A549 (cell line): ENCODE measurements at regions not wholly inside any gene's neighbourhood (a gene's known extent, or its start where the extent isn't known, plus 50 kb on each side); places are given as distances from the start of the nearest gene placed in this dataset.

Source experiments
- ATAC-seq, 2 experiments: fragments of 200-7000 bp in 1 of 2; fragments of >200 bp in 1 of 2; cut with Nextera tagmentation in 1 of 2; cut with Tn5 transposase in 1 of 2; 3 replicates each; pipeline versions ENCODE4 v1.8.0 to v1.9.1; 2018 to 2020; ENCODE audit warnings: mild to moderate bottlenecking in 1 of 2, moderate library complexity in 1 of 2
- CTCF ChIA-PET: fragments of 300-600 bp; sonication (Branson Sonifier 250); formaldehyde crosslinking; extraction: SDS; loops from one replicate; lab custom pipeline; 2021; ENCODE audit warnings: antibody characterized with exemption, inconsistent platforms; lab: Yijun Ruan, JAX
- POLR2A ChIA-PET: fragments of 350-600 bp; formaldehyde crosslinking; extraction: SDS; loops from one replicate; lab custom pipeline; 2021; ENCODE audit warnings: antibody characterized with exemption, inconsistent platforms; lab: Yijun Ruan, JAX
- DNase-seq, 2 experiments: peaks; one replicate each; pipeline versions ENCODE4 v3.0.0 to v3.0.0-alpha.2; 2011 to 2016; ENCODE audit warnings: low read depth in 1 of 2, low spot score in 1 of 2
- FAIRE-seq: peaks from 2 replicates; lab custom pipeline; 2011; peaks lifted over from hg19 to GRCh38; lab: Jason Lieb, UNC
- H3K27ac ChIP-seq, 2 experiments: fragments of >200 bp; sonication (Bioruptor Twin); formaldehyde crosslinking; 3 replicates each; pipeline ENCODE4 v1.5.1; 2016 to 2017
- H3K4me1 ChIP-seq: fragments of >200 bp; sonication (Bioruptor Twin); formaldehyde crosslinking; 3 replicates; pipeline ENCODE4 v1.6.1; 2016
- H3K4me2 ChIP-seq: fragments of >200 bp; sonication (Bioruptor Twin); formaldehyde crosslinking; 3 replicates; pipeline ENCODE4 v1.6.1; 2016
- H3K4me3 ChIP-seq: fragments of >200 bp; sonication (Bioruptor Twin); formaldehyde crosslinking; 3 replicates; pipeline ENCODE4 v1.5.1; 2016
- H3K9me3 ChIP-seq: fragments of >200 bp; sonication (Bioruptor Twin); formaldehyde crosslinking; 3 replicates; pipeline ENCODE4 v1.6.1; 2016
- BHLHE40 ChIP-seq: IDR thresholded peaks from 2 replicates; pipeline ENCODE4 v1.6.1; 2012; ENCODE audit warnings: low read depth, low read length, inconsistent platforms
- CHD4 ChIP-seq: fragments of 200-600 bp; sonication (generic); IDR thresholded peaks from 2 replicates; pipeline ENCODE4 v1.6.1; 2016; ENCODE audit warnings: antibody characterized with exemption, mild to moderate bottlenecking, borderline replicate concordance
- EHF ChIP-seq: fragments of 250-450 bp; sonication (Bioruptor Pico); IDR thresholded peaks from 2 replicates; pipeline ENCODE4 v1.5.0; 2020; ENCODE audit warnings: mild to moderate bottlenecking
- ESRRA ChIP-seq: fragments of 150-350 bp; IDR thresholded peaks from 2 replicates; pipeline ENCODE4 v1.6.1; 2014; ENCODE audit warnings: mild to moderate bottlenecking, low read length, borderline replicate concordance
- FOSL2 ChIP-seq, 2 experiments: fragments of 450-650 bp in 1 of 2; fragments of >200 bp in 1 of 2; sonication (Bioruptor Twin) in 1 of 2; formaldehyde crosslinking; IDR thresholded peaks; 2 replicates each; pipeline versions ENCODE4 v1.5.0 to v1.6.1; 2016 to 2020; ENCODE audit warnings: mild to moderate bottlenecking in 1 of 2, moderate library complexity in 1 of 2
- FOXS1 ChIP-seq: fragments of 250-450 bp; sonication (Bioruptor Pico); IDR thresholded peaks from 2 replicates; pipeline ENCODE4 v1.5.0; 2020; ENCODE audit warnings: mild to moderate bottlenecking, moderate library complexity
- GATA3 ChIP-seq: IDR thresholded peaks from 2 replicates; pipeline ENCODE4 v1.6.1; 2012; ENCODE audit warnings: borderline replicate concordance
- HDAC2 ChIP-seq: fragments of 200-600 bp; sonication (generic); IDR thresholded peaks from 2 replicates; pipeline ENCODE4 v1.6.1; 2016
- JUN ChIP-seq, 2 experiments: fragments of >200 bp; sonication (Bioruptor Twin); formaldehyde crosslinking; IDR thresholded peaks; 2 replicates in 1 of 2; 3 replicates in 1 of 2; pipeline ENCODE4 v1.6.1; 2016 to 2017
- JUNB ChIP-seq: fragments of >200 bp; sonication (Bioruptor Twin); formaldehyde crosslinking; IDR thresholded peaks from 2 replicates; pipeline ENCODE4 v1.6.1; 2016
- KDM1A ChIP-seq: fragments of 200-600 bp; sonication (generic); IDR thresholded peaks from 2 replicates; pipeline ENCODE4 v1.6.1; 2016; ENCODE audit warnings: low read depth, mild to moderate bottlenecking
- MYC ChIP-seq: IDR thresholded peaks from 2 replicates; pipeline ENCODE4 v1.6.1; 2012; ENCODE audit warnings: mild to moderate bottlenecking, inconsistent platforms, low read length, improper control_type of control experiment, borderline replicate concordance
- NFE2L2 ChIP-seq: fragments of 150-350 bp; conservative IDR thresholded peaks from 2 replicates; pipeline ENCODE4 v1.6.1; 2014; ENCODE audit warnings: low read length
- NPAS2 ChIP-seq: fragments of 250-450 bp; sonication (Bioruptor Pico); IDR thresholded peaks from 2 replicates; pipeline ENCODE4 v1.8.0; 2022; ENCODE audit warnings: mild to moderate bottlenecking, moderate library complexity, borderline replicate concordance
- NR3C1 ChIP-seq: fragments of >200 bp; sonication (Bioruptor Twin); formaldehyde crosslinking; IDR thresholded peaks from 3 replicates; pipeline ENCODE4 v1.6.1; 2017
- PBX3 ChIP-seq: IDR thresholded peaks from 2 replicates; pipeline ENCODE4 v1.6.1; 2012
- RAD21 ChIP-seq, 2 experiments: fragments of >200 bp in 1 of 2; sonication (Bioruptor Twin) in 1 of 2; formaldehyde crosslinking in 1 of 2; IDR thresholded peaks in 1 of 2; conservative IDR thresholded peaks in 1 of 2; 2 replicates in 1 of 2; 3 replicates in 1 of 2; pipeline ENCODE4 v1.6.1; 2012 to 2018; ENCODE audit warnings: inconsistent platforms in 1 of 2
- RCOR1 ChIP-seq: fragments of 150-350 bp; IDR thresholded peaks from 2 replicates; pipeline ENCODE4 v1.6.1; 2014; ENCODE audit warnings: antibody characterized with exemption, low read length, low read depth
- REST ChIP-seq: fragments of 200-600 bp; sonication (generic); IDR thresholded peaks from 2 replicates; pipeline ENCODE4 v1.6.1; 2016; ENCODE audit warnings: antibody characterized with exemption, mild to moderate bottlenecking, moderate library complexity
- RNF2 ChIP-seq: fragments of 200-600 bp; sonication (generic); IDR thresholded peaks from 2 replicates; pipeline ENCODE4 v1.6.1; 2016; ENCODE audit warnings: low read depth, mild to moderate bottlenecking, antibody characterized with exemption, moderate library complexity, borderline replicate concordance
- TP53 ChIP-seq: fragments of 250-450 bp; sonication (Bioruptor Pico); IDR thresholded peaks from 2 replicates; pipeline ENCODE4 v1.5.0; 2021; ENCODE audit warnings: mild to moderate bottlenecking, moderate library complexity
- ZFP36 ChIP-seq: fragments of 450-650 bp; IDR thresholded peaks from 2 replicates; pipeline ENCODE4 v1.6.1; 2014; ENCODE audit warnings: borderline replicate concordance; ENCODE audit not compliant: partially characterized antibody
- ZNF302 ChIP-seq: fragments of 250-450 bp; sonication (Bioruptor Pico); IDR thresholded peaks from 2 replicates; pipeline ENCODE4 v1.9.0; 2021; ENCODE audit warnings: inconsistent platforms, mild to moderate bottlenecking, moderate library complexity
- ZSCAN20 ChIP-seq: fragments of 250-450 bp; sonication (Bioruptor Pico); IDR thresholded peaks from 2 replicates; pipeline ENCODE4 v1.8.0; 2022; ENCODE audit warnings: mild to moderate bottlenecking, moderate library complexity
- WGBS: methylation state at CpG from one replicate; pipeline ENCODE4 v1.1.6; 2017; ENCODE audit errors: missing lambda C conversion rate; 5-methylcytosine and 5-hydroxymethylcytosine counted together
- TF ChIP-seq, protein P1 (sequence below): IDR thresholded peaks from 2 replicates; pipeline ENCODE4 v1.6.1; 2012; ENCODE audit warnings: low read depth, borderline replicate concordance
- TF ChIP-seq, protein P2 (sequence below): fragments of >200 bp; sonication (Bioruptor Twin); formaldehyde crosslinking; IDR thresholded peaks from 2 replicates; pipeline ENCODE4 v1.6.1; 2016

DNA sequence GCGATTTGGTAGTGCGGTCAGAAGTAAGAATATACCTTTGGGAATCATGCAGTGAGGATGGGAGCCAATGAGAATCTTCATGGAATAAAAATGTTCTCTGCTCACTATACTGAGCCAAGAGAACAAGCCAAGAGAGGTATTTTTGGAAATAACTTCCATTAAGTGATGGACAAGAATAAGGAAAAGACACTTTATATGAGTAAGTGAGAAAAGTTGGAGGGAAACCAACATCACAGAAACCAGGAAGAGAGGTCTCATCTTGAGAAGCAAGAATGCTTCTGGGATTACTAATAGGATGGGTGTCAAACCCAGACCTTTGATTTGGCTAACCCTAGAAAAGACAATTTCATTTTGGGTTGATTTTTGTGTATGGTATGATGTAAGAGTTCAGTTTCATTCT, 181.2 kb upstream of the JAG1 start:
- DNase-seq (no peak), ATAC-seq (no peak), FAIRE-seq (peak; percentile 65)
- WGBS = 98% methylated on average over 2 of the region's 2 CpGs
- Histone ChIP-seq H3K9me3 (no peaks in the 10 kb centered on the region), H3K4me3 (no peak overlapping the region), H3K27ac (peak overlapping the region; percentile 82 to 89), H3K4me2 (0 out of 3 replicates have a peak overlapping the region, but pooled peaks have one; percentile 1), H3K4me1 (peaks cover 52% of the 10 kb centered on the region)
- CTCF ChIA-PET = no interaction called here
- no peak for TF ChIP-seq ZNF302 (CRISPR knock-in tag)
- TF ChIP-seq MYC = no peak
- no peak for TF ChIP-seq RNF2
- no peak for TF ChIP-seq PBX3
- TF ChIP-seq, protein P1, sequence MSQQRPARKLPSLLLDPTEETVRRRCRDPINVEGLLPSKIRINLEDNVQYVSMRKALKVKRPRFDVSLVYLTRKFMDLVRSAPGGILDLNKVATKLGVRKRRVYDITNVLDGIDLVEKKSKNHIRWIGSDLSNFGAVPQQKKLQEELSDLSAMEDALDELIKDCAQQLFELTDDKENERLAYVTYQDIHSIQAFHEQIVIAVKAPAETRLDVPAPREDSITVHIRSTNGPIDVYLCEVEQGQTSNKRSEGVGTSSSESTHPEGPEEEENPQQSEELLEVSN = no peak
- no peak for TF ChIP-seq JUNB
- TF ChIP-seq FOSL2 (IDR thresholded peaks at IDR 0.05) = no peak
- no peak for TF ChIP-seq FOSL2 (CRISPR knock-in tag; IDR thresholded peaks at IDR 0.05)
- TF ChIP-seq BHLHE40 = no peak
- TF ChIP-seq, protein P2, sequence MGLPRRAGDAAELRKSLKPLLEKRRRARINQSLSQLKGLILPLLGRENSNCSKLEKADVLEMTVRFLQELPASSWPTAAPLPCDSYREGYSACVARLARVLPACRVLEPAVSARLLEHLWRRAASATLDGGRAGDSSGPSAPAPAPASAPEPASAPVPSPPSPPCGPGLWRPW = no peak
- TF ChIP-seq NFE2L2 = no peak
- POLR2A ChIA-PET = no interaction called here

- ChIA-PET POLR2A (no interaction called here), CTCF (no interaction called here)
- no peak for DNase-seq
- H3K4me1 ChIP-seq = peaks cover 54% of the 10 kb centered on the region
- TF ChIP-seq CHD4 (0 out of 2 replicates have a peak, but pooled peaks have one; percentile 13), NR3C1 (no peak)
- peak overlapping the region; percentile 82 to 89 for H3K27ac ChIP-seq
- FAIRE-seq = no peak
- H3K4me2 ChIP-seq = peak overlapping the region; percentile 50
- H3K4me3 ChIP-seq = no peak overlapping the region
- no peak; a peak in 1 of 6 replicates for ATAC-seq
- no peaks in the 10 kb centered on the region for H3K9me3 ChIP-seq
Observed at GRCh38 chr20:10855778-10856177, 182.0 kb upstream of the JAG1 start.

- Histone ChIP-seq H3K4me3 (no peak overlapping the region), H3K4me1 (peaks cover 61% of the 10 kb centered on the region), H3K27ac (peak overlapping the region; percentile 82 to 89), H3K4me2 (peak overlapping the region; percentile 50), H3K9me3 (no peaks in the 10 kb centered on the region)
- peak in 1 of 2 experiments; percentile 89 for DNase-seq
- POLR2A ChIA-PET = interaction anchor here (1.9 kb wide), 1 partner anchor 182 kb away, joined by 22 read pairs; the partner anchor contains the start of gene JAG1
- CTCF ChIA-PET = interaction anchor here (1.1 to 1.6 kb wide), 4 partner anchors 11 to 348 kb away, joined by 3 to 10 read pairs (median 6); no protein-coding TSS in a partner anchor
- peak; percentile 95 for FAIRE-seq
- peak; percentile 55 to 90; a peak in 5 of 6 replicates for ATAC-seq
- WGBS = 43% methylated on average over 1 of the region's 1 CpG
- TF ChIP-seq ZSCAN20 (CRISPR knock-in tag) (no peak), JUNB (peak; percentile 43; the same call in 1 of the 2 replicates), JUN (IDR thresholded peaks at IDR 0.05) (peak; percentile 40 to 74; a peak in 3 of 5 replicates), NR3C1 (no peak), HDAC2 (no peak), NPAS2 (CRISPR knock-in tag) (no peak), RCOR1 (no peak), RNF2 (no peak), KDM1A (no peak), ZFP36 (no peak), TP53 (no peak), REST (no peak), BHLHE40 (no peak), FOXS1 (CRISPR knock-in tag) (no peak), FOSL2 (IDR thresholded peaks at IDR 0.05) (no peak; the same call in 1 of the 2 replicates), FOSL2 (CRISPR knock-in tag; IDR thresholded peaks at IDR 0.05) (peak; percentile 37; the same call in 1 of the 2 replicates), RAD21 (conservative IDR thresholded peaks at IDR 0.05 in 1 of 2, IDR thresholded peaks at IDR 0.05 in 1 of 2) (peak; percentile 27 to 42; a peak in 4 of 5 replicates), ESRRA (no peak; the same call in 1 of the 2 replicates), ZNF302 (CRISPR knock-in tag) (no peak), EHF (no peak), CHD4 (no peak), GATA3 (peak; percentile 90)
- TF ChIP-seq, protein P2 = no peak
Observed at GRCh38 chr20:10856237-10857015, 182.6 kb upstream of the JAG1 start.
